ENCODE measurements at regions not wholly inside any gene's neighbourhood (a gene's known extent, or its start where the extent isn't known, plus 50 kb on each side); places are given as distances from the start of the nearest gene placed in this dataset.

DNA sequence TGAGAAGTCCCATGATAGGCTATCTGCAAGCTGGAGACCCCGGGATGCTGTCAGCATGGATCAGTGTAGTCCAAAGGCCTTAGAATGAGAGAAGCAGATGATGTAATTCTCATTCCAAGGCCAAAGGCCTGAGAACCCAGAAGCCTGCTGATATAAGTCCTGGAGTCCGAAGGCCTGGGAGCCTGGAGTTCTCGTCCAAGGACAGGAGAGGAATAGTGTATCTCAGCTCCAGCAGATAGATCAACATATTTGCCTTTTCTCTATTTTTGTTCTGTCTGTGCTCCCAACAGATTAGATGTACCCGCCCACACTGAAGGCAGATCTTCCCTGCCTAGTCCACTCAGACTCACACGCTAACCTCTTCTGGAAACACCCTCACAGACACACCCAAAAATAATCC lies 454.9 kb upstream of the CHAC2 start:
- Histone ChIP-seq H3K9ac (ENCODE audit: extremely low read depth, low read length, poor library complexity, severe bottlenecking) (no peak overlapping the region), H3K9me3 (ENCODE audit: control insufficient read depth, low read length) (no peaks in the 10 kb centered on the region), H3K27me3 (ENCODE audit: control insufficient read depth, insufficient read depth, low read length, poor library complexity, severe bottlenecking) (no peaks in the 10 kb centered on the region), H3K4me3 (ENCODE audit: low read length) (no peak overlapping the region), H3K27ac (ENCODE audit: low read depth, low read length) (no peak overlapping the region), H3K4me1 (ENCODE audit: control insufficient read depth, insufficient read depth, low read length) (no peaks in the 10 kb centered on the region), H3K36me3 (ENCODE audit: control insufficient read depth, insufficient read depth, low read length) (no peaks in the 10 kb centered on the region)
- no peak overlapping the region for H3K4me3 Mint-ChIP-seq
- TF ChIP-seq, protein P1, sequence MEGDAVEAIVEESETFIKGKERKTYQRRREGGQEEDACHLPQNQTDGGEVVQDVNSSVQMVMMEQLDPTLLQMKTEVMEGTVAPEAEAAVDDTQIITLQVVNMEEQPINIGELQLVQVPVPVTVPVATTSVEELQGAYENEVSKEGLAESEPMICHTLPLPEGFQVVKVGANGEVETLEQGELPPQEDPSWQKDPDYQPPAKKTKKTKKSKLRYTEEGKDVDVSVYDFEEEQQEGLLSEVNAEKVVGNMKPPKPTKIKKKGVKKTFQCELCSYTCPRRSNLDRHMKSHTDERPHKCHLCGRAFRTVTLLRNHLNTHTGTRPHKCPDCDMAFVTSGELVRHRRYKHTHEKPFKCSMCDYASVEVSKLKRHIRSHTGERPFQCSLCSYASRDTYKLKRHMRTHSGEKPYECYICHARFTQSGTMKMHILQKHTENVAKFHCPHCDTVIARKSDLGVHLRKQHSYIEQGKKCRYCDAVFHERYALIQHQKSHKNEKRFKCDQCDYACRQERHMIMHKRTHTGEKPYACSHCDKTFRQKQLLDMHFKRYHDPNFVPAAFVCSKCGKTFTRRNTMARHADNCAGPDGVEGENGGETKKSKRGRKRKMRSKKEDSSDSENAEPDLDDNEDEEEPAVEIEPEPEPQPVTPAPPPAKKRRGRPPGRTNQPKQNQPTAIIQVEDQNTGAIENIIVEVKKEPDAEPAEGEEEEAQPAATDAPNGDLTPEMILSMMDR (conservative IDR thresholded peaks at IDR 0.05) = no peak
- no peak overlapping the region for H3K27ac Mint-ChIP-seq
- H3K4me1 Mint-ChIP-seq = no peaks in the 10 kb centered on the region
- no peaks in the 10 kb centered on the region for H3K27me3 Mint-ChIP-seq (ENCODE audit: insufficient read depth)
- no peaks in the 10 kb centered on the region for H3K9me3 Mint-ChIP-seq
- H3K36me3 Mint-ChIP-seq (ENCODE audit: low read depth) = no peaks in the 10 kb centered on the region
- DNase-seq = no peak
- 93 to 95% methylated on average over 4 to 5 of the region's 5 CpGs for WGBS, 2 experiments (ENCODE audit: insufficient coverage in 1 of 2, insufficient read length in 1 of 2)

DNA sequence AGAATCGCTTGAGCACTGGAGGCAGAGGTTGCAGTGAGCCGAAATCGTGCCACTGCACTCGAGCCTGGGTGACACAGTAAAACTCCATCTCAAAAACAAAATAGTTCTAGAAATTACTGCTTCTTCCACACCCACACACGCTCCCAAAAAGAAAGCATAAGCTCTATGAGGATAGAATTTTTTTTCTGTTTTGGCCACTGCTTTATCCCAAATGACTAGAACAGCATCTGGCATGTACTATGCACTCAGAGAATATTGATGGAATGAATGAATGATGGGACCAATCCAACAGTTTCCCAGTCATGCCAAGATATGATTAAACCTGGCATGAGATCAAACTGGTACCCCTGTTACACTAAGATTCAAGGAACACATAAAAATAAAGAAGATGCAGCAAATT lies 455.4 kb upstream of the CHAC2 start:
- Mint-ChIP-seq H3K36me3 (ENCODE audit: low read depth) (no peaks in the 10 kb centered on the region), H3K27ac (no peak overlapping the region), H3K4me3 (no peak overlapping the region), H3K9me3 (no peaks in the 10 kb centered on the region), H3K27me3 (ENCODE audit: insufficient read depth) (no peaks in the 10 kb centered on the region), H3K4me1 (no peaks in the 10 kb centered on the region)
- Histone ChIP-seq H3K27ac (ENCODE audit: low read depth, low read length) (no peak overlapping the region), H3K9ac (ENCODE audit: extremely low read depth, low read length, poor library complexity, severe bottlenecking) (no peak overlapping the region), H3K4me3 (ENCODE audit: low read length) (no peak overlapping the region), H3K9me3 (ENCODE audit: control insufficient read depth, low read length) (no peaks in the 10 kb centered on the region), H3K36me3 (ENCODE audit: control insufficient read depth, insufficient read depth, low read length) (no peaks in the 10 kb centered on the region), H3K4me1 (ENCODE audit: control insufficient read depth, insufficient read depth, low read length) (no peaks in the 10 kb centered on the region), H3K27me3 (ENCODE audit: control insufficient read depth, insufficient read depth, low read length, poor library complexity, severe bottlenecking) (no peaks in the 10 kb centered on the region)
- 73 to 74% methylated on average over 4 to 5 of the region's 5 CpGs for WGBS, 2 experiments (ENCODE audit: insufficient coverage in 1 of 2, insufficient read length in 1 of 2)
- TF ChIP-seq, protein P1 (conservative IDR thresholded peaks at IDR 0.05) = no peak
- no peak for DNase-seq

DNA sequence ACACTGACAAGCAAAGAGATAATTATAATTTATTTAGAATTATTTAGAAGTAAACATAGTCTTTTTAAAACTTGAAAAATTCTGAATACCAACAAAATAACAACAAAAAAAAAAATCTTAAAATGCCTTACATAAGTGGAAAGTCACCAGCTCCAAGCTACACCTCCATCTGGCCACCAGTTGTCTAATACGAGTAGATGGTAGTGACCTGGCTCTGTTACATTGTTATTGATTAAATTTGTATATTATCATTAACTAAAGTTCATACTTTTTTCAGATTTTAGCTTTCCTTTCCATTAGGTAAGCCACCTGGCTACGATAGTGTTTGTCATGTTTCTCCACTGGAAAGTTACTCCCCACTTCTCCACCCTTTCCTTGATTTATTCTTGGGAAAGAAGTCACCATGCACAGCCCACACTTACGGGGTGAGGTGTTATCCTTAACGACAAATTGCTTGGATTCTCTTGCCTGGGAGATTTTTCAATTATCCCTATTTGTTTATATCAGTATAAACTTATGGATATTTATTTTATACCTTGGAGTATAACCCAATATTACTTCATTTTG lies 464.5 kb upstream of the CHAC2 start:
- Mint-ChIP-seq H3K36me3 (ENCODE audit: low read depth) (no peaks in the 10 kb centered on the region), H3K4me3 (no peak overlapping the region), H3K27me3 (ENCODE audit: insufficient read depth) (no peaks in the 10 kb centered on the region), H3K4me1 (no peaks in the 10 kb centered on the region), H3K9me3 (peaks cover 2% of the 10 kb centered on the region), H3K27ac (no peak overlapping the region)
- H3K9me3 ChIP-seq (ENCODE audit: control insufficient read depth, low read length) = no peaks in the 10 kb centered on the region
- no peaks in the 10 kb centered on the region for H3K27me3 ChIP-seq (ENCODE audit: control insufficient read depth, insufficient read depth, low read length, poor library complexity, severe bottlenecking)
- H3K9ac ChIP-seq (ENCODE audit: extremely low read depth, low read length, poor library complexity, severe bottlenecking) = no peak overlapping the region
- H3K4me3 ChIP-seq (ENCODE audit: low read length) = no peak overlapping the region
- no peak for DNase-seq
- WGBS, 2 experiments (ENCODE audit: insufficient coverage in 1 of 2, insufficient read length in 1 of 2) = 93 to 100% methylated on average over 1 to 3 of the region's 4 CpGs
- no peak overlapping the region for H3K27ac ChIP-seq (ENCODE audit: low read depth, low read length)
- no peaks in the 10 kb centered on the region for H3K4me1 ChIP-seq (ENCODE audit: control insufficient read depth, insufficient read depth, low read length)
- no peaks in the 10 kb centered on the region for H3K36me3 ChIP-seq (ENCODE audit: control insufficient read depth, insufficient read depth, low read length)
- TF ChIP-seq, protein P1 (conservative IDR thresholded peaks at IDR 0.05) = peak; percentile 22
